ENCODE measurements at regions not wholly inside any gene's neighbourhood (a gene's known extent, or its start where the extent isn't known, plus 50 kb on each side); places are given as distances from the start of the nearest gene placed in this dataset.
"Not testable (repeated sequence)": the region's sequence is repeated elsewhere in the genome, so short reads cannot be mapped to it uniquely, and the experiment has no call there.

GRCh38 chr7:3162798-3163197, 119.1 kb upstream of the CARD11 start:
- not testable (repeated sequence) for TF ChIP-seq CTCF (IDR thresholded peaks at IDR 0.05; ENCODE audit: low read depth, low read length, poor library complexity, severe bottlenecking); EZH2phosphoT487 (IDR thresholded peaks at IDR 0.05; ENCODE audit: borderline replicate concordance, low read length)
